ENCODE measurements at regions not wholly inside any gene's neighbourhood (a gene's known extent, or its start where the extent isn't known, plus 50 kb on each side); places are given as distances from the start of the nearest gene placed in this dataset.

DNA sequence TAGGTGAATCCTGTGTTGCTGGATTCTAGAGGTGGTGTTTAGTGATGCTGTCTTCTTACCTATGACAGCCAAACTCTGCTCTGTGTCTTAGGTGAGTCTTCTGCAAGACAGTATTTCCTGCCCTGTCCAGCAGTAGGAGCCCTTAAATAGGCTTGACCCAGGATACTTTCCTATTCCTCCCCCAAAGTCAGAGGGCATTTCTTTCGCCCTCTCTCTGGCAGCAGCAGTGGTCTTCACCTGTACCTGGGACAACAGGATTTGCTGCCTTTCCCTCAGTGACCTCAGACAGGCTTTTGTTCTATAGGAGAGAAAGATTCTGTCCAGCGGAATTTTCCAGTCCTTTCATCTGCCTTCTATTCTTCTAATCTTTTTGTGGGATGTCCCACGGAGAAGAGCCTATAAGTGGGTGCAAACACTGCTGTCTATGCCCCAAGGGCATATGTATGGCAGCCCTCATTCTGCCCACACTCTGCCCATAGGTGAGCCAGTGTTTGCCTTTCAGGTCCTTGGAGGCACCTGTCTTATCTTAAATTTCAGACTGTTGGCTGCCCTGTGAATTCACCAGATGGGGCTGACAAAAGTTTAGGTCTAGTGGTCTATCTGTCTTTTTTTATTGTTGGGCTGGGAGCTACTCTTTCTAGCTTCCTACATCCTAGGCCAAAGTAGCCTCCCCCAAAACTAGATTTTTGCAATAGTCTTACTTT, 177.3 kb upstream of the SPOPL start:
- Histone ChIP-seq H3K4me3 (ENCODE audit: low read length in 3 of 3) (no peak overlapping the region), H3K9me3 (ENCODE audit: control insufficient read depth in 2 of 3, insufficient read depth in 1 of 3, low read length in 3 of 3) (no peaks in the 10 kb centered on the region), H3K4me1 (ENCODE audit: control insufficient read depth in 2 of 3, insufficient read depth in 2 of 3, low read depth in 1 of 3, low read length in 3 of 3) (no peaks in the 10 kb centered on the region), H3K9ac (ENCODE audit: low read length in 3 of 3) (no peak overlapping the region), H3K36me3 (ENCODE audit: control insufficient read depth in 2 of 3, insufficient read depth in 3 of 3, low read length in 3 of 3) (no peaks in the 10 kb centered on the region), H3K27me3 (ENCODE audit: control insufficient read depth, insufficient read depth, low read length) (no peaks in the 10 kb centered on the region), H3K27ac (ENCODE audit: low read depth in 2 of 2, low read length in 2 of 2) (no peak overlapping the region)
- DNase-seq, result no peak
- intact Hi-C loops (cut with DNase I), result no loop called here
- no peak for FAIRE-seq
- TF ChIP-seq, protein P1, sequence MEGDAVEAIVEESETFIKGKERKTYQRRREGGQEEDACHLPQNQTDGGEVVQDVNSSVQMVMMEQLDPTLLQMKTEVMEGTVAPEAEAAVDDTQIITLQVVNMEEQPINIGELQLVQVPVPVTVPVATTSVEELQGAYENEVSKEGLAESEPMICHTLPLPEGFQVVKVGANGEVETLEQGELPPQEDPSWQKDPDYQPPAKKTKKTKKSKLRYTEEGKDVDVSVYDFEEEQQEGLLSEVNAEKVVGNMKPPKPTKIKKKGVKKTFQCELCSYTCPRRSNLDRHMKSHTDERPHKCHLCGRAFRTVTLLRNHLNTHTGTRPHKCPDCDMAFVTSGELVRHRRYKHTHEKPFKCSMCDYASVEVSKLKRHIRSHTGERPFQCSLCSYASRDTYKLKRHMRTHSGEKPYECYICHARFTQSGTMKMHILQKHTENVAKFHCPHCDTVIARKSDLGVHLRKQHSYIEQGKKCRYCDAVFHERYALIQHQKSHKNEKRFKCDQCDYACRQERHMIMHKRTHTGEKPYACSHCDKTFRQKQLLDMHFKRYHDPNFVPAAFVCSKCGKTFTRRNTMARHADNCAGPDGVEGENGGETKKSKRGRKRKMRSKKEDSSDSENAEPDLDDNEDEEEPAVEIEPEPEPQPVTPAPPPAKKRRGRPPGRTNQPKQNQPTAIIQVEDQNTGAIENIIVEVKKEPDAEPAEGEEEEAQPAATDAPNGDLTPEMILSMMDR (IDR thresholded peaks at IDR 0.05; ENCODE audit: borderline replicate concordance, extremely low read depth, insufficient read depth), result no peak

DNA sequence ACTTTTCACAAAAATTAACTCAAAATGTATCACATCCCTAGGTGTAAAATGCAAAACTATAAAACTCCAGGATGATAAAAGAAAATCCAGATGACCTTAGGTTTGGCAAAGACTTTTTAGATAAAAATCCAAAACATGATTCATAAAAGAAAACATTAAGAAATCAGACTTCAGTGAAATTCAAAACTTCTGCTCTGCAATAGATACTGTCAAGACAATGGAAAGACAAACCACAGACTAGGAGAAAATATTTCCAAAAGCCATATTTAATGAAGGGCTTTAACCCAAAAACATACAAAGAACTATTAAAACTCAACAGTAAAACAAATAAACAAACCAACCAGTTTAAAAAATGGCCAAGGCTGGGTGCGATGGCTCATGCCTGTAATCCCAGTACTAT, 173.6 kb upstream of the SPOPL start:
- intact Hi-C loops (cut with DNase I), result no loop called here
- H3K27ac ChIP-seq (ENCODE audit: low read depth in 2 of 2, low read length in 2 of 2), result no peak overlapping the region
- TF ChIP-seq, protein P1 (IDR thresholded peaks at IDR 0.05; ENCODE audit: borderline replicate concordance, extremely low read depth, insufficient read depth), result no peak
- H3K27me3 ChIP-seq (ENCODE audit: control insufficient read depth, insufficient read depth, low read length), result no peaks in the 10 kb centered on the region
- DNase-seq (no peak), FAIRE-seq (no peak)
- no peaks in the 10 kb centered on the region for H3K36me3 ChIP-seq (ENCODE audit: control insufficient read depth in 2 of 3, insufficient read depth in 3 of 3, low read length in 3 of 3)
- no peak overlapping the region for H3K9ac ChIP-seq (ENCODE audit: low read length in 3 of 3)
- H3K9me3 ChIP-seq (ENCODE audit: control insufficient read depth in 2 of 3, insufficient read depth in 1 of 3, low read length in 3 of 3), result no peaks in the 10 kb centered on the region
- no peak overlapping the region for H3K4me3 ChIP-seq (ENCODE audit: low read length in 3 of 3)
- H3K4me1 ChIP-seq (ENCODE audit: control insufficient read depth in 2 of 3, insufficient read depth in 2 of 3, low read depth in 1 of 3, low read length in 3 of 3), result no peaks in the 10 kb centered on the region

DNA sequence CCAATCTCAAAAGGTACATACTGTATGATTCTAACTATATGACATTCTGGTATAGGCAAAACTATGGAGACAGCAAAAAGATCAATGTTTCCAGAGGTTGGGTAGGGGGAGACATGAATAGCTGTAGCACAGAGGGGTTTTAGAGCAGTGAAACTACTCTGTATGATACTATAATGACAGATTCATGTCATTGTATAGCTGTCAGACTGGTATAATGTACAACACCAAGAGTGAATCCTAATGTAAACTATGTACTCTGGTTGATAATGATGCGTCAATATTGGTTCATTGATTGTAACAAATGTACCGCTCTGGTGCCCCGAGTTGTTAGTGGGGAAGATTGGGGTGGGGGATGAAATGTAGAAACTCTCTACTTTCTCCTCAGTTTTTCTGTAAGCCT, 172.4 kb upstream of the SPOPL start:
- intact Hi-C loops (cut with DNase I), result no loop called here
- FAIRE-seq (no peak), DNase-seq (no peak)
- H3K4me1 ChIP-seq (ENCODE audit: control insufficient read depth in 2 of 3, insufficient read depth in 2 of 3, low read depth in 1 of 3, low read length in 3 of 3), result no peaks in the 10 kb centered on the region
- no peaks in the 10 kb centered on the region for H3K27me3 ChIP-seq (ENCODE audit: control insufficient read depth, insufficient read depth, low read length)
- H3K27ac ChIP-seq (ENCODE audit: low read depth in 2 of 2, low read length in 2 of 2), result no peak overlapping the region
- no peak overlapping the region for H3K4me3 ChIP-seq (ENCODE audit: low read length in 3 of 3)
- TF ChIP-seq, protein P1 (IDR thresholded peaks at IDR 0.05; ENCODE audit: borderline replicate concordance, extremely low read depth, insufficient read depth), result no peak
- no peaks in the 10 kb centered on the region for H3K36me3 ChIP-seq (ENCODE audit: control insufficient read depth in 2 of 3, insufficient read depth in 3 of 3, low read length in 3 of 3)
- no peak overlapping the region for H3K9ac ChIP-seq (ENCODE audit: low read length in 3 of 3)
- no peaks in the 10 kb centered on the region for H3K9me3 ChIP-seq (ENCODE audit: control insufficient read depth in 2 of 3, insufficient read depth in 1 of 3, low read length in 3 of 3)

DNA sequence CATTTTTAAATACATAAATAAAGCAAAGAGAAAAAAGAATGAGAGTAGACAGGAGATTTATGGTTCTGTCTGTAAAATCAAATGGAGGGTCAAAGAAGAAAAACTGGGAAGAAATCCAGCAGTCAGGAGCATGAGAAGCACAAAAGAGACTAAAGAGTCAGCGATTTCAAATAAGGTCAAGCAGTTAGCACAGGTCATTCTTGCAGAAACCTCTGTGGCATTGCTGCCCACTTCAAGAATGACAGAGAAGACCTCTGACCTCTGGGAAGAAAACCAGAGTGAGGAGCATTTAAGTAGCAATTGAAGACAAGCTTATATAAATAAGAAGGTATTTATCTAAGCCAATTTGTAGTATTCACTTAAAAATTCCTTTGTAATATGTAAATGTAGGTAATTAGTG, 172.0 kb upstream of the SPOPL start:
- Histone ChIP-seq H3K9ac (ENCODE audit: low read length in 3 of 3) (no peak overlapping the region), H3K4me1 (ENCODE audit: control insufficient read depth in 2 of 3, insufficient read depth in 2 of 3, low read depth in 1 of 3, low read length in 3 of 3) (no peaks in the 10 kb centered on the region), H3K4me3 (ENCODE audit: low read length in 3 of 3) (no peak overlapping the region), H3K27me3 (ENCODE audit: control insufficient read depth, insufficient read depth, low read length) (no peaks in the 10 kb centered on the region), H3K9me3 (ENCODE audit: control insufficient read depth in 2 of 3, insufficient read depth in 1 of 3, low read length in 3 of 3) (no peaks in the 10 kb centered on the region), H3K27ac (ENCODE audit: low read depth in 2 of 2, low read length in 2 of 2) (no peak overlapping the region), H3K36me3 (ENCODE audit: control insufficient read depth in 2 of 3, insufficient read depth in 3 of 3, low read length in 3 of 3) (no peaks in the 10 kb centered on the region)
- DNase-seq (peak in 1 of 5 donors; percentile 3), FAIRE-seq (no peak)
- TF ChIP-seq, protein P1 (IDR thresholded peaks at IDR 0.05; ENCODE audit: borderline replicate concordance, extremely low read depth, insufficient read depth), result no peak
- intact Hi-C loops (cut with DNase I), result no loop called here
